Fibroblast of lung (primary cell): ENCODE measurements at regions not wholly inside any gene's neighbourhood (a gene's known extent, or its start where the extent isn't known, plus 50 kb on each side); places are given as distances from the start of the nearest gene placed in this dataset.

Source experiments
- DNase-seq, 2 donors: peaks; one replicate each; pipeline versions ENCODE4 v3.0.0 to v3.0.0-alpha.2; 2010; ENCODE audit warnings: low read depth in 2 of 2
- H2AFZ ChIP-seq: 2 replicates; pipeline ENCODE4 v1.5.1; 2012; ENCODE audit warnings: low read length, control low read depth, inconsistent platforms
- H3K27ac ChIP-seq: 2 replicates; pipeline ENCODE4 v1.5.1; 2011; ENCODE audit warnings: low read length, control low read depth; ENCODE audit not compliant: insufficient read depth
- H3K27me3 ChIP-seq: 2 replicates; pipeline ENCODE4 v1.5.1; 2011; ENCODE audit warnings: mild to moderate bottlenecking, low read length; ENCODE audit not compliant: control insufficient read depth, insufficient read depth
- H3K36me3 ChIP-seq: 2 replicates; pipeline ENCODE4 v1.5.1; 2011; ENCODE audit warnings: low read length; ENCODE audit not compliant: control insufficient read depth, insufficient read depth
- H3K4me1 ChIP-seq: 2 replicates; pipeline ENCODE4 v1.5.1; 2011; ENCODE audit warnings: low read length; ENCODE audit not compliant: control insufficient read depth, insufficient read depth; ENCODE audit errors: extremely low read depth
- H3K4me2 ChIP-seq: 2 replicates; pipeline ENCODE4 v1.5.1; 2011; ENCODE audit warnings: low read length, control low read depth; ENCODE audit not compliant: insufficient read depth; ENCODE audit errors: extremely low read depth
- H3K4me3 ChIP-seq, 4 experiments: fragments of 200-600 bp in 1 of 4; sonication (generic) in 1 of 4; replicated peaks in 1 of 4; 2 replicates each; pipeline ENCODE4 v1.5.1; 2011 to 2016; ENCODE audit warnings: low read length in 4 of 4, low read depth in 3 of 4, mild to moderate bottlenecking in 3 of 4, control low read depth in 2 of 4, inconsistent platforms in 1 of 4, mixed read lengths in 1 of 4; ENCODE audit not compliant: insufficient read depth in 1 of 4; ENCODE audit errors: control extremely low read depth in 1 of 4
- H3K79me2 ChIP-seq: 2 replicates; pipeline ENCODE4 v1.5.1; 2012; ENCODE audit warnings: mild to moderate bottlenecking, low read length, inconsistent platforms; ENCODE audit not compliant: control insufficient read depth, insufficient read depth
- H3K9ac ChIP-seq: 2 replicates; pipeline ENCODE4 v1.5.1; 2011; ENCODE audit warnings: mild to moderate bottlenecking, low read length, control low read depth; ENCODE audit not compliant: insufficient read depth
- H3K9me3 ChIP-seq: 2 replicates; pipeline ENCODE4 v1.5.1; 2012; ENCODE audit warnings: low read depth, low read length; ENCODE audit not compliant: control insufficient read depth, insufficient read depth
- H4K20me1 ChIP-seq: 2 replicates; pipeline ENCODE4 v1.5.1; 2011; ENCODE audit warnings: low read length; ENCODE audit not compliant: control insufficient read depth, insufficient read depth; ENCODE audit errors: extremely low read depth
- EZH2 ChIP-seq: IDR thresholded peaks from 2 replicates; pipeline ENCODE4 v1.5.1; 2012; ENCODE audit warnings: low read length, control low read depth, mild to moderate bottlenecking; ENCODE audit errors: missing control alignments
- TF ChIP-seq, protein P1 (sequence below), 2 donors: IDR thresholded peaks in 1 of 2; conservative IDR thresholded peaks in 1 of 2; 1 replicate in 1 of 2; 2 replicates in 1 of 2; pipeline ENCODE4 v1.5.1; 2011 to 2012; ENCODE audit warnings: low read length in 2 of 2, control low read depth in 1 of 2, inconsistent platforms in 1 of 2, low read depth in 1 of 2, mild to moderate bottlenecking in 1 of 2

DNA sequence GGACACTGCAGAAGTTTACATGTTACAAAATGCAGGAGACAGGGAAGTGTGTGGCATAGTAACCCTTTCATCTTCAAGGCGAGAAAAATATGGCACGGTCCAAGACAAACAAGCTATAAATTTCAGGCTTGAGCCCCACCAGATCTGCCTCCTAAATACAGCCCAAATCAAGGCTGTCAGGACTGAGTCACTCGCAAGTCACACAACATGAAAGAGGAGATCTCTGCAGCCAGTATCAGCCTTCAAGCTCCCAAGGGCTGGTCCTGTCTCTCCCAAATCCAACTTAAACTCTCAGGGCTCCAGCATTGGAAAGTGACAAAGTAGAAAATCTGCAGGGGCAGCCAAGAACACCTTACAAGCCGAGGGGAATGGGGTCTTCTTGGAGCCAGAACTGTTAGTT is 106.3 kb upstream of the GATA6 start:
- H3K4me2 ChIP-seq, result no peak overlapping the region
- H3K27me3 ChIP-seq, result no peaks in the 10 kb centered on the region
- no peak overlapping the region for H3K27ac ChIP-seq
- no peaks in the 10 kb centered on the region for H3K36me3 ChIP-seq
- H3K4me3 ChIP-seq, result no peak overlapping the region
- DNase-seq, result no peak
- no peaks in the 10 kb centered on the region for H4K20me1 ChIP-seq
- no peak overlapping the region for H2AFZ ChIP-seq
- no peaks in the 10 kb centered on the region for H3K4me1 ChIP-seq
- no peaks in the 10 kb centered on the region for H3K9me3 ChIP-seq
- TF ChIP-seq EZH2, result no peak
- TF ChIP-seq, protein P1, sequence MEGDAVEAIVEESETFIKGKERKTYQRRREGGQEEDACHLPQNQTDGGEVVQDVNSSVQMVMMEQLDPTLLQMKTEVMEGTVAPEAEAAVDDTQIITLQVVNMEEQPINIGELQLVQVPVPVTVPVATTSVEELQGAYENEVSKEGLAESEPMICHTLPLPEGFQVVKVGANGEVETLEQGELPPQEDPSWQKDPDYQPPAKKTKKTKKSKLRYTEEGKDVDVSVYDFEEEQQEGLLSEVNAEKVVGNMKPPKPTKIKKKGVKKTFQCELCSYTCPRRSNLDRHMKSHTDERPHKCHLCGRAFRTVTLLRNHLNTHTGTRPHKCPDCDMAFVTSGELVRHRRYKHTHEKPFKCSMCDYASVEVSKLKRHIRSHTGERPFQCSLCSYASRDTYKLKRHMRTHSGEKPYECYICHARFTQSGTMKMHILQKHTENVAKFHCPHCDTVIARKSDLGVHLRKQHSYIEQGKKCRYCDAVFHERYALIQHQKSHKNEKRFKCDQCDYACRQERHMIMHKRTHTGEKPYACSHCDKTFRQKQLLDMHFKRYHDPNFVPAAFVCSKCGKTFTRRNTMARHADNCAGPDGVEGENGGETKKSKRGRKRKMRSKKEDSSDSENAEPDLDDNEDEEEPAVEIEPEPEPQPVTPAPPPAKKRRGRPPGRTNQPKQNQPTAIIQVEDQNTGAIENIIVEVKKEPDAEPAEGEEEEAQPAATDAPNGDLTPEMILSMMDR (conservative IDR thresholded peaks at IDR 0.05 in 1 of 2, IDR thresholded peaks at IDR 0.05 in 1 of 2; ENCODE audit: low read depth in 1 of 2, low read length in 2 of 2), result no peak
- no peak overlapping the region for H3K9ac ChIP-seq
- no peaks in the 10 kb centered on the region for H3K79me2 ChIP-seq

DNA sequence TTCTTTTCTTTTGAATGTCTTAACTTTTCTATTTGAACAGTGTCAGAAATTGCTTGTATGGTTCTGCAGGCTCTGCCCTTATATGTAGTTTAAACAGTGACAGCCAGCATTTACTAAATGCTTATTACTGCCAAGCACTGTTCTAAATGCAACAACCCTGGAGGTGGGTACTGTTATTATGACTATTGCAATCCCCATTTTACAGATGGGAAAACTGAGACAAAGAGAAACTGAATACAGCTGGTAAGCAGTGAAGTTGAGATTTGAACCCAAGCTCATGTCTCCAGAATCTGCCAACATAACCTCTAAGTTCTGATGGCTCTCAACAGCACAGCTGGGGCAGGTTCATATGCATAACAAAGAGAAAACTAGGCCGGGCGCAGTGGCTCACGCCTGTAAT is 105.7 kb upstream of the GATA6 start:
- no peaks in the 10 kb centered on the region for H3K36me3 ChIP-seq
- H3K79me2 ChIP-seq, result no peaks in the 10 kb centered on the region
- no peaks in the 10 kb centered on the region for H4K20me1 ChIP-seq
- TF ChIP-seq, protein P1 (conservative IDR thresholded peaks at IDR 0.05 in 1 of 2, IDR thresholded peaks at IDR 0.05 in 1 of 2; ENCODE audit: low read depth in 1 of 2, low read length in 2 of 2), result no peak
- TF ChIP-seq EZH2, result no peak
- no peak for DNase-seq
- no peak overlapping the region for H2AFZ ChIP-seq
- no peak overlapping the region for H3K4me3 ChIP-seq
- no peaks in the 10 kb centered on the region for H3K9me3 ChIP-seq
- H3K4me1 ChIP-seq, result no peaks in the 10 kb centered on the region
- H3K27me3 ChIP-seq, result no peaks in the 10 kb centered on the region
- no peak overlapping the region for H3K4me2 ChIP-seq
- H3K27ac ChIP-seq, result no peak overlapping the region
- no peak overlapping the region for H3K9ac ChIP-seq

DNA sequence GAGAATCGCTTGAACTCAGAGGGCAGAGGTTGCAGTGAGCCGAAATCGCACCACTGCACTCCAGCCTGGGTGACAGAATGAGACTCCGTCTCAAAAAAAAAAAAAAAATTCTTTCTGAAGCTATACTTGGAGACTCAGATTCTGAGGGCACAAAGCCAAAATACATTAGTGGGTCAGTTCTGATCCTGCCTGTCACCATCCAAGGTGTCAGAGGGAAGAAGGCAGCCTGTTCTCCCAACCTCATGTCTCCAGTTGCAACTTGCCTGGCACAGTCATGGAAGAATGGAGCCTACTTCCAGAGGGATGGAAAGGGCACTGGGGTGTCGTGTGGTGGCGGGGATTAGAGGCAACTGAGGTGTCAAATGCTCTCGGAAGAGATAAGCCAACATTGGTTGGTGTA is 104.8 kb upstream of the GATA6 start:
- Histone ChIP-seq H3K4me1 (no peaks in the 10 kb centered on the region), H3K27ac (no peak overlapping the region), H3K27me3 (no peaks in the 10 kb centered on the region), H3K79me2 (no peaks in the 10 kb centered on the region), H3K4me3 (no peak overlapping the region), H2AFZ (no peak overlapping the region), H4K20me1 (no peaks in the 10 kb centered on the region), H3K9me3 (no peaks in the 10 kb centered on the region), H3K36me3 (no peaks in the 10 kb centered on the region), H3K9ac (no peak overlapping the region), H3K4me2 (no peak overlapping the region)
- TF ChIP-seq, protein P1 (conservative IDR thresholded peaks at IDR 0.05 in 1 of 2, IDR thresholded peaks at IDR 0.05 in 1 of 2; ENCODE audit: low read depth in 1 of 2, low read length in 2 of 2), result no peak
- TF ChIP-seq EZH2, result no peak
- DNase-seq, result no peak
